HCT116 (cell line): ENCODE measurements at regions not wholly inside any gene's neighbourhood (a gene's known extent, or its start where the extent isn't known, plus 50 kb on each side); places are given as distances from the start of the nearest gene placed in this dataset.

Experiments used
- ATAC-seq: fragments of 200-7000 bp; cut with Tn5 transposase; 2 replicates; pipeline ENCODE4 v1.9.1; 2020; ENCODE audit warnings: mild to moderate bottlenecking, moderate library complexity
- BruUV-seq: library from RNA; stranded (reverse); fragments of 400-500 nt; replicated peaks from 2 replicates; lab custom pipeline; 2021; lab: Mats Ljungman, UMichigan
- CTCF ChIA-PET: fragments of 300-600 bp; sonication (Branson Sonifier 250); formaldehyde crosslinking; loops from one replicate; lab custom pipeline; 2021; ENCODE audit warnings: antibody characterized with exemption; lab: Charles Lee
- POLR2A ChIA-PET: fragments of 300-600, 350-600 bp; sonication (Branson Sonifier 250); formaldehyde crosslinking; loops from one replicate; lab custom pipeline; 2021; ENCODE audit warnings: antibody characterized with exemption; lab: Charles Lee
- RAD21 ChIA-PET, 2 experiments: fragments of 300-600 bp; sonication (Branson Sonifier 250); formaldehyde crosslinking; loops; one replicate each; lab custom pipeline; 2023; ENCODE audit warnings: low total read pairs in 2 of 2; ENCODE audit not compliant: uncharacterized antibody in 2 of 2, unreplicated experiment in 2 of 2, low non-redundant PET in 1 of 2; lab: Charles Lee
- DNase-seq: peaks from one replicate; pipeline ENCODE4 v3.0.0-alpha.2; 2010; ENCODE audit warnings: low read depth, low spot score
- H2AFZ ChIP-seq: fragments of 200-600 bp; shearing (Covaris generic), sonication (generic); 2 replicates; pipeline ENCODE4 v1.6.1; 2017; ENCODE audit warnings: low read depth, mixed run types, mixed read lengths, antibody characterized with exemption, low read length; ENCODE audit not compliant: poor library complexity, severe bottlenecking
- H3K27ac ChIP-seq: 2 replicates; pipeline ENCODE4 v1.5.1; 2012; ENCODE audit warnings: low read depth, low read length
- H3K27me3 ChIP-seq: fragments of 200-600 bp; sonication (generic); 2 replicates; pipeline ENCODE4 v1.6.1; 2016; ENCODE audit warnings: mixed run types, low read length, mixed read lengths; ENCODE audit not compliant: insufficient read depth
- H3K36me3 ChIP-seq, 2 experiments: fragments of 200-500 bp in 1 of 2; fragments of 200-600 bp in 1 of 2; sonication (Bioruptor generic) in 1 of 2; sonication (generic) in 1 of 2; 2 replicates each; pipeline versions ENCODE4 v1.5.1 to v1.6.1; 2014 to 2016; ENCODE audit warnings: low read length in 2 of 2, inconsistent platforms in 1 of 2, mixed read lengths in 1 of 2, mixed run types in 1 of 2; ENCODE audit not compliant: insufficient read depth in 2 of 2, control insufficient read depth in 1 of 2
- H3K4me1 ChIP-seq, 2 experiments: fragments of 200-600 bp in 1 of 2; sonication (generic) in 1 of 2; 2 replicates each; pipeline versions ENCODE4 v1.5.1 to v1.6.1; 2012 to 2017; ENCODE audit warnings: low read length in 2 of 2, inconsistent platforms in 1 of 2, mild to moderate bottlenecking in 1 of 2, mixed read lengths in 1 of 2, mixed run types in 1 of 2, moderate library complexity in 1 of 2; ENCODE audit not compliant: insufficient read depth in 2 of 2, control insufficient read depth in 1 of 2
- H3K4me2 ChIP-seq: fragments of 200-600 bp; sonication (generic); 2 replicates; pipeline ENCODE4 v1.6.1; 2017; ENCODE audit warnings: mixed run types, low read length, mixed read lengths
- H3K4me3 ChIP-seq, 2 experiments: fragments of 200-600 bp in 1 of 2; sonication (generic) in 1 of 2; replicated peaks in 1 of 2; 2 replicates each; pipeline ENCODE4 v1.5.1; 2011 to 2016; ENCODE audit warnings: low read length in 2 of 2, control low read depth in 1 of 2, low read depth in 1 of 2, mild to moderate bottlenecking in 1 of 2, mixed read lengths in 1 of 2, mixed run types in 1 of 2
- H3K79me2 ChIP-seq: fragments of 200-600 bp; sonication (generic); 2 replicates; pipeline ENCODE4 v1.6.1; 2017; ENCODE audit warnings: mild to moderate bottlenecking, mixed run types, low read length, moderate library complexity, mixed read lengths; ENCODE audit not compliant: insufficient read depth
- H3K9ac ChIP-seq: fragments of 200-600 bp; sonication (generic); 2 replicates; pipeline ENCODE4 v1.6.1; 2016; ENCODE audit warnings: low read length, mixed read lengths
- H3K9me2 ChIP-seq: fragments of 200-600 bp; sonication (generic), shearing (Covaris generic); 2 replicates; pipeline ENCODE4 v1.6.1; 2017; ENCODE audit warnings: mixed run types, mild to moderate bottlenecking, moderate library complexity; ENCODE audit not compliant: insufficient read depth
- H3K9me3 ChIP-seq, 2 experiments: fragments of 200-500 bp in 1 of 2; fragments of 200-600 bp in 1 of 2; sonication (Bioruptor generic) in 1 of 2; sonication (generic) in 1 of 2; 2 replicates each; pipeline ENCODE4 v1.6.1; 2014 to 2017; ENCODE audit warnings: low read length in 2 of 2, mixed read lengths in 2 of 2, inconsistent platforms in 1 of 2, low read depth in 1 of 2, mild to moderate bottlenecking in 1 of 2, mixed run types in 1 of 2, moderate library complexity in 1 of 2; ENCODE audit not compliant: control insufficient read depth in 1 of 2, insufficient read depth in 1 of 2
- H4K20me1 ChIP-seq: fragments of 200-600 bp; sonication (generic), shearing (Covaris generic); 2 replicates; pipeline ENCODE4 v1.6.1; 2017; ENCODE audit warnings: mixed run types, mild to moderate bottlenecking, moderate library complexity; ENCODE audit not compliant: insufficient read depth
- CTCF ChIP-seq, 3 experiments: fragments of 200-600 bp in 1 of 3; sonication (generic) in 1 of 3; IDR thresholded peaks in 2 of 3; conservative IDR thresholded peaks in 1 of 3; 2 replicates each; pipeline ENCODE4 v1.5.1; 2012 to 2017; ENCODE audit warnings: low read depth in 2 of 3, low read length in 2 of 3, antibody characterized with exemption in 1 of 3, borderline replicate concordance in 1 of 3, control low read depth in 1 of 3, mild to moderate bottlenecking in 1 of 3, mixed read lengths in 1 of 3, mixed run types in 1 of 3, moderate library complexity in 1 of 3; ENCODE audit not compliant: insufficient read depth in 1 of 3
- EGR1 ChIP-seq: IDR thresholded peaks from 2 replicates; pipeline ENCODE4 v1.6.1; 2012; ENCODE audit warnings: low read depth
- EZH2 ChIP-seq: fragments of 200-600 bp; sonication (generic); IDR thresholded peaks from 2 replicates; pipeline ENCODE4 v1.6.1; 2017; ENCODE audit warnings: antibody characterized with exemption, mixed run types
- EZH2phosphoT487 ChIP-seq: fragments of 200-600 bp; IDR thresholded peaks from 2 replicates; pipeline ENCODE4 v1.6.1; 2018; ENCODE audit warnings: antibody characterized with exemption, borderline replicate concordance
- FOSL1 ChIP-seq: IDR thresholded peaks from 2 replicates; pipeline ENCODE4 v1.6.1; 2012; ENCODE audit warnings: low read depth
- JUND ChIP-seq: IDR thresholded peaks from 2 replicates; pipeline ENCODE4 v1.6.1; 2012
- MAX ChIP-seq: IDR thresholded peaks from 2 replicates; pipeline ENCODE4 v1.6.1; 2012
- POLR2AphosphoS5 ChIP-seq: IDR thresholded peaks from 2 replicates; pipeline ENCODE4 v1.6.1; 2011; ENCODE audit warnings: mild to moderate bottlenecking, low read depth, low read length, moderate library complexity
- SIN3A ChIP-seq: IDR thresholded peaks from 2 replicates; pipeline ENCODE4 v1.6.1; 2012; ENCODE audit warnings: low read depth
- SRF ChIP-seq: IDR thresholded peaks from 2 replicates; pipeline ENCODE4 v1.6.1; 2012; ENCODE audit warnings: low read depth
- TCF7L2 ChIP-seq: IDR thresholded peaks from 2 replicates; pipeline ENCODE4 v1.7.0; 2011; ENCODE audit warnings: borderline replicate concordance, inconsistent platforms; ENCODE audit not compliant: insufficient read depth, insufficient read length; ENCODE audit errors: extremely low read depth
- ZBTB33 ChIP-seq: IDR thresholded peaks from 2 replicates; pipeline ENCODE4 v1.6.1; 2011; ENCODE audit warnings: mild to moderate bottlenecking, low read length, moderate library complexity; ENCODE audit not compliant: insufficient replicate concordance; ENCODE audit errors: extremely low read depth
- ZFX ChIP-seq: fragments of 450-650 bp; IDR thresholded peaks from 2 replicates; pipeline ENCODE4 v1.6.1; 2017
- intact Hi-C: fragments of 100-400 bp; cut with micrococcal nuclease; formaldehyde crosslinking; loops from 2 replicates; pipeline ENCODE4 v1.10.0; 2022

- Histone ChIP-seq H3K27me3 (no peaks in the 10 kb centered on the region), H3K4me2 (no peak overlapping the region), H3K9me3 (no peaks in the 10 kb centered on the region), H3K4me3 (no peak overlapping the region), H3K9ac (no peak overlapping the region), H3K79me2 (no peaks in the 10 kb centered on the region), H2AFZ (no peak overlapping the region), H3K9me2 (no peaks in the 10 kb centered on the region), H3K4me1 (peaks cover 0 to 5% of the 10 kb centered on the region in 2 experiments; a peak in 1 of 4 replicates), H3K36me3 (no peaks in the 10 kb centered on the region), H4K20me1 (no peaks in the 10 kb centered on the region), H3K27ac (no peak overlapping the region)
- RAD21 ChIA-PET, result no interaction called here
- no TSS peak for BruUV-seq
- no peak for ATAC-seq
- POLR2A ChIA-PET, result no interaction called here
- intact Hi-C loops, result loop anchor here (10.0 kb wide), 1 partner anchor 721 kb away; no protein-coding TSS in a partner anchor
- CTCF ChIA-PET, result no interaction called here
- TF ChIP-seq CTCF (IDR thresholded peaks at IDR 0.05 in 2 of 3, conservative IDR thresholded peaks at IDR 0.05 in 1 of 3; ENCODE audit: borderline replicate concordance in 1 of 3, insufficient read depth in 1 of 3, low read depth in 2 of 3, low read length in 2 of 3), result no peak
- no peak for TF ChIP-seq ZFX
- TF ChIP-seq SIN3A, result no peak
- no peak for TF ChIP-seq SRF
- TF ChIP-seq ZBTB33, result no peak
- TF ChIP-seq POLR2AphosphoS5, result no peak
- TF ChIP-seq EZH2phosphoT487, result no peak
- TF ChIP-seq MAX, result no peak
- no peak for TF ChIP-seq EGR1
- no peak for TF ChIP-seq TCF7L2
- TF ChIP-seq EZH2, result no peak
- TF ChIP-seq FOSL1, result no peak
- TF ChIP-seq JUND, result no peak
- no peak for DNase-seq
These were observed 67.6 kb upstream of the FGFR2 start for GRCh38 chr10:121665809-121666208.
